Peyer's patch (tissue), 4 donors: ENCODE measurements at regions not wholly inside any gene's neighbourhood (a gene's known extent, or its start where the extent isn't known, plus 50 kb on each side); places are given as distances from the start of the nearest gene placed in this dataset.

Experiments
- POLR2A ChIP-seq, 2 donors: fragments of 450-650 bp; IDR thresholded peaks; one replicate each; pipeline ENCODE4 v1.5.1; 2017; ENCODE audit warnings: antibody characterized with exemption in 2 of 2, mild to moderate bottlenecking in 2 of 2, moderate library complexity in 2 of 2
- TF ChIP-seq, protein P1 (sequence below), 6 experiments: fragments of 450-650 bp in 4 of 6; fragments of 200-600 bp in 2 of 6; sonication (generic) in 1 of 6; IDR thresholded peaks; one replicate each; pipeline ENCODE4 v1.5.1; 2017 to 2019; ENCODE audit warnings: antibody characterized with exemption in 6 of 6, mild to moderate bottlenecking in 3 of 6, moderate library complexity in 1 of 6

DNA sequence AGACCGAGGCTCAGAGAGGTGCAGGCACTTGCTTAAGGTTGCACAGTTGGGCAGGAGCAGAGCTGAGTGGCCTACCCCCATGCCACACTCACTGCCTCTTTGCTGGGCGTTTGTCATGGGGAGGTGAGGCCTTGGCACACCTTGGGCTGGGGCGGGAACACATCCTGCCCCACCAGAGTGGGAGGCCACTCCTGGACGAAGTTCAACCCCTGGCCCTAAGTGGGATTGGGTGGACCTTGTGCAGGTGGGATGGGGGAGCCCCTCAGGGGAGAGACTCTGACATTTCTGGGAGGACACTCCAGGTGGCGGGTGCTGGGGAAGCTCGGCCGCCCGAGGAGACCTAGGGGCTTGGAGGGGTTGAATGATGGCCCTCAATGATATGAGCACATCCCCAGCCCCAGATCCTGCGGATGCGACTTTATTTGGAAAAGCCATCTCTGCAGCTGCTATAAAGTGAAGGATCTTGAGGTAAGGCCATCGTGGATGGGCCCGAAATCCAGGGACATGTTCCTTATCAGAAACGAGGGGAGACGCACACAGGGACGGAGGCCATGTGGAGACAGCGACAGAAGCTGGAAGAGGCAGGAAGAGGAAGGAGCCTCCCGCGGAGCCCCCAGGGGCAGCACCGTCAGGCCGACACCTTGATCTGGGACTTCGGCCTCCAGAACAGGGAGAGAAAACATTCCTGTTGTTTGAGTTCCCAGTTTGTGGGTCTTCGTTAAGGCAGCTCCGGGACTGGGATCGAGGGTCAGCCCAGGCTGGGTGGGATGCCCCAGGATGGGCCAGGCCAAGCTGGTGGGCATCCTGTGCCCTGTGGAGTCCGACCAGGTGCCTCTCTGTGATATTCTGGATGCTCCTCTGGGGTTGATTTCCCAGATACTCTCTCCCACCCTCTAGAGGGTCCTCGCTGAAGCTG is 111.6 kb upstream of the LRPAP1 start:
- TF ChIP-seq, protein P1, sequence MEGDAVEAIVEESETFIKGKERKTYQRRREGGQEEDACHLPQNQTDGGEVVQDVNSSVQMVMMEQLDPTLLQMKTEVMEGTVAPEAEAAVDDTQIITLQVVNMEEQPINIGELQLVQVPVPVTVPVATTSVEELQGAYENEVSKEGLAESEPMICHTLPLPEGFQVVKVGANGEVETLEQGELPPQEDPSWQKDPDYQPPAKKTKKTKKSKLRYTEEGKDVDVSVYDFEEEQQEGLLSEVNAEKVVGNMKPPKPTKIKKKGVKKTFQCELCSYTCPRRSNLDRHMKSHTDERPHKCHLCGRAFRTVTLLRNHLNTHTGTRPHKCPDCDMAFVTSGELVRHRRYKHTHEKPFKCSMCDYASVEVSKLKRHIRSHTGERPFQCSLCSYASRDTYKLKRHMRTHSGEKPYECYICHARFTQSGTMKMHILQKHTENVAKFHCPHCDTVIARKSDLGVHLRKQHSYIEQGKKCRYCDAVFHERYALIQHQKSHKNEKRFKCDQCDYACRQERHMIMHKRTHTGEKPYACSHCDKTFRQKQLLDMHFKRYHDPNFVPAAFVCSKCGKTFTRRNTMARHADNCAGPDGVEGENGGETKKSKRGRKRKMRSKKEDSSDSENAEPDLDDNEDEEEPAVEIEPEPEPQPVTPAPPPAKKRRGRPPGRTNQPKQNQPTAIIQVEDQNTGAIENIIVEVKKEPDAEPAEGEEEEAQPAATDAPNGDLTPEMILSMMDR (IDR thresholded peaks at IDR 0.05): no peak
- no peak for TF ChIP-seq POLR2A (IDR thresholded peaks at IDR 0.05)
